HG03066 (cell line): ENCODE measurements at regions not wholly inside any gene's neighbourhood (a gene's known extent, or its start where the extent isn't known, plus 50 kb on each side); places are given as distances from the start of the nearest gene placed in this dataset.
"Not testable (repeated sequence)": the region's sequence is repeated elsewhere in the genome, so short reads cannot be mapped to it uniquely, and the experiment has no call there.

Source experiments
- ATAC-seq: cut with Tn5 transposase; IDR thresholded peaks from one replicate; pipeline ENCODE4 v1.9.1; 2021; ENCODE audit warnings: low read depth; ENCODE audit not compliant: unreplicated experiment

DNA sequence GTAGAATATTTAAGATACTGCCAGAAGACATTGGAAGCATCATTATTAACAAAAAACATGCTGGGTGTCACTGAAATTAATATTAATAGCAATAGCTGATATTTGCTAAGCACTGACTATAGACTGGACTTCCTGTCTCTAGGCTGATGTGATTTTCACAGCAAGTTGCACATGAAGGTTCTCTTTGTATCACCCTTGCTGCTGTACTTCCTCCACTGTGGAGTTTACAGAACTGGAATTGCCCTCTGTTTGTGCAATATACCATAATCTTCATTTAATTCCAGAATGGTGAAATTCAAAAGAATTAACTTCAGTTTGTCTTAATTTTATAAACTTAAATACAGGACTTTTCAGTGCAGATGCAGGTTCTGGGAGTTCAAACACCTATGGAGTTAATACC, 585.1 kb downstream of the RNF144A start:
- no peak for ATAC-seq

- no peak for ATAC-seq
Observed at GRCh38 chr2:7508296-7508943, 591.2 kb downstream of the RNF144A start.

DNA sequence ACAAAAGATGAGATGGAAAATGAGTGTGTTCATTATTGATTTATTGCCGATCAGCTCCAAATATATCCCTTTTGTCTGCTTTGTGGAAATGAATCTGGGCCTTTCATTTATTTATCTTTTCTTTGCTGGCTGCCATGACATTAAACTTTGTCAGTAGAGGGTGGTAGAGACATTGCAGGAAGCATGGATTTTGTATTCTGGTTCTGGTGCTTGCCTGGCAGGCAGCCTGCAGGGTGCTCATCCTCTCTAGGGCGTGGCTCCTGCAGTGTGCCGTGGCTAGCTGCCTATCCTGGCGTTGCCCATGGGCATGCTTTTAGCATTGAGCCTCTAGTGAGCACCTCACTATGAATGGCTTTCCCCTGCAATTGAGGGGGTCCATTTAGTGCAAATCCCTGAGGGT, 593.1 kb downstream of the RNF144A start:
- no peak for ATAC-seq

DNA sequence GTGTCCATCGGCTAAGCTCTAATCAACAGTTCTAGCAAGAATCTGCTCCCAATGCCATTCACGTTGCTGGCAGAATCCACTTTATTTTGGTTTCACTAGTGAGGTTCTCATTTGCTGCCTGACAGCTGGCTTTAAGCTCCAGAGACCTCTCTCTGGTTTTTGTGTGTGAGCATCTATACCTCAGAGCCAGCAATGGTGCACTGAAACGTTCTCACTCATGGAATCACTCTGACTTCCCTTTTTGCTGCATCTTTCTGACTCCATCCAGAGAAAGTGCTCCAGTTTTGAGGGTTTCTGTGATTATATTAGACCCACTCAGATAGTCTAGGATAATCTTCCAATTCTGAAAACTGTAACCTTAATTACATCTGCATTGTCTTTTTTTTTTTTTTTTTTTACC, 596.6 kb downstream of the RNF144A start:
- peak; percentile 53 for ATAC-seq

- no peak for ATAC-seq
Observed at GRCh38 chr2:7515327-7515726, 598.1 kb downstream of the RNF144A start.

DNA sequence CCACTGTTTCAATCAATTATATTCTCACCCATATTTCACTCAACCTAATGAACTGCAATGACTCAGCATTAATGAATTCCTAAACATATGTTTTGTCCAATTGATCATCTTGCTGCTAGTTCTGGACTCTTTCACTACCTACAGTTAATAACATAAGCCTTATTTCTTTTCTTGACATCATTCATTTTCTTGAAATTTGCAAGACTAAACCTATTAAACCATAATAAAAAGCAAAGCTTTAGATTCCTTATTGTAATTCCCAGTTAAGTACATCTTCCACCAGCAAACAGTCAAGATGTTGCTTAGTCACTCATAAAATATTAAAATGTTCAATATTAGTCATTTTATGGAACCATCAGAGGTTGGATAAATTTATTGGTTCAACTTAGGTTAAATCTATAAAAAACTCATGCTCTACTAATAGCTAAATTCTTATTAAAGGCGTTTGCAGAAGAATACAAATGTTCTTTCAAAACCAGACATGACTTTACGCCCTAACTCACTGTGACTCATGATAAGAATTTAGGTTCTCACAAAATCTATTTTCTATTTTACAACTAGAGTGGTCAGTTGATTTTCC, 599.4 kb downstream of the RNF144A start:
- ATAC-seq: no peak

DNA sequence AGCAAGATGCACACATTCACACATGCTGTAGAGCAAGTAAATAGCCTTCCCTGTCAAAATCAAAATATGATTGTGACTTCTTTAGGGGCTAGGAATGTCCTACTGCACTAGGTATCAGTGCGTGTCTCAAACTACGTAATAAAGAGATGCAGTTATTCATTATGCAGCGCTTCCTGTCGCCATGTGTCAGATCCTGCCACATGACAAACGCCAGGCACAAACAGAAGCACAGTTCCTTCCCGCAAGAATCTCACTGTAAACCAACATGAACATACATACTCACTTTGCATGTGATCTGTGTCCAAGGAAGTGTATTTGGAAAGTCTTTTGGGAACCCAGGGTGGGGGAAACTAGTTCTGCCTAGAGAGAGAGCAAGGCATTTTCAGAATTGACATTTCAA, 599.9 kb downstream of the RNF144A start:
- no peak for ATAC-seq

DNA sequence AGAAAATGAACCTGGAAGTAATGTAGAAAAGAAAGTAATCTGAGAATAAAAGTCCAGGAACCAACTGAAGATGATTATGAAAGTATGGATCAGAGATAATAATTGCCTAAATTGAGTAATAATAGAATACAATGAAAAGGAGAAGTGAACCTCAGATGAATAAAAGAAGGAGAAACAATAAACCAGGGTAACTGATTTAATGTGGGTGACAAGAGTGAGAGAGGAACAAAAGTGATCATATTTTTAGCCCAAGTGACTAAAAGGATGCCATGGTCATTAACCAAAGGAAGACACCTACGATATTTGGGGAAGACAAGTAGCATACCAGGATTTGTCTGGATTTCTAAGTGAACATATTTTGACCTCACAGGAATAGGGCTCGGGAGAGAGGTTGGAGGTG, 600.6 kb downstream of the RNF144A start:
- no peak for ATAC-seq

DNA sequence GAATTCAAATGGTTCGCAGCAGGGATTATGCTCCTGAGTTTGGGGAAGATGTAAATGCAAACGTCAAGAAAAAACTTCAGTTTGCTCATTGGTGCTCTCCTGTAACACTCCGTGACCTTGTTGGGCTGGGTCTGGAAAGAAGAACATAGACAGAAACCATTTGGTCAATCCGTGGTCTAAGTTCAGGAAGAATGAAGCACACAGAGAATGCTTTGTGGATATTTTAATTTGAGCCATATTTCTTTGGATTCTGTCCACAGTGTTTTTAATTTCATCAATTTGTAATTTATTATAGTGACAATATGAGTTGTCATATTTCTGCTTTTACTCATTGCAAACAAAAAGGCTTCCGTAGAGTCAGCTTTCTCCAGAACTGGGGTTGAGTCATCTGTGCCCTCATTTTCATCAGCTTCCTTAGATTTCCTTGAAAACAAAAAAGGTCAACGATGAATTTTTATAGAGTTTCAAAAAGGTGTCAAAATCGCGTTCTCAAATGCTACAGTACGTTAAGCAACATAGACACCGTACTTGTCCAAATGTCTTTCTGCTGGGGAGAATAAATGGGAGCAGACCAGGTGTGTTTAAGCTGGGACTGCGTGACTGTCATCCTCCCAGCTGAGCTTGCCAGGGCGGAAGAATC, 606.4 kb downstream of the RNF144A start:
- no peak for ATAC-seq

DNA sequence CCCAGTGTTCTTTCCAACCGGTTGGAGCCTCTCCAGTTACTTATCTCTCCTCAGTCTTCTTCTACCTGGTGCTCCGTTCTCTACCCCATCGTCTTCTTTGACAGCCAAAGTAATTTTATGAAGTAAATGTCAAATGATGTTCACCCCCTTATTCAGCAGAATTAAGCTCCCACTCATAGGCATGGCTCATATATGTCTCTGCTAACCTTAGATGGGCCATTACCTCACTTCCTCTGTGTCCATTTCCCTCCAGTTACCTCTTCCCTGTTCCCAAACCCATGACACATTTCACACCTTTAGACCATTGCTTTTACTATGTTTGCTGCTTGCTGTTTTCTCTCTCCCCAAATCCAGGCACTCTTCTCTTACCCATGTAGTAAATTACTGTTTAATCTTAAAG, 607.0 kb downstream of the RNF144A start:
- ATAC-seq: no peak

DNA sequence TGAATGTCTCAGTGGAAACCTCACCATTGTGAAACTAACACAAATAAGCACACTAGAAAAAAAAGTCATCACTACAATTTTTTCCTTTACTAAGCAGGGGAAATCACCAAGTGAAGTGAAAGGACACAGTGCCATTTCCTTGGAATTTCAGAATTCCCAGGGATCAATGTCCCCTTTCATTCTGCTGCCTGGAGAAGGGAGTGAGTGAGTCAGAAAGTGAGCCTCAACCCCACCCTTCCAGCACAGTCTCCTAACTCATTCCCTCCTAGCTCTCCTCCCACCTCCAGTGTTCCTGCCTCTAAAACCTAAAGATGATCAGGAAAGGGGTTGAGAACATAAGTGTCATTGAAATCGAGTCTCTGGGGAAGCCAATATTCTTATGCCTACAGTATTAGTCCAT, 608.5 kb downstream of the RNF144A start:
- ATAC-seq: no peak

GRCh38 chr2:7527165-7527722, 610.0 kb downstream of the RNF144A start:
- no peak for ATAC-seq

DNA sequence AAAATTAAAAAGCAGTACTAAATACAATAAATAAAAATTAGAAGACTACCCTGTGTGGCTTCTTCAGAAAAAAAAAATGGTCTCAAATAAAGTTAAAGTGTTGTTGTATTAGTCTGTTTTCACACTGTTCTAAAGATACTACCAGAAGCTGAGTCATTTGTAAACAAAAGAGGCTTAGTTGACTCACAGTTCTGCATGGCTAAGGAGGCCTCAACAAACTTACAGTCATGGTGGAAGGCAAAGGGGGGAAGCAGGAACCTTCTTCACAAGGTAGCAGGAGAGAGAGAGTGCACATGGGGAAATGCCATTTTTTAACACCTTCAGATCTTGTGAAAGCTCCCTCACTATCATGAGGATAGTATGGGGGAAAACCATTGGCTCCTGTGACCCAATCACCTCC, 612.8 kb downstream of the RNF144A start:
- ATAC-seq: no peak

GRCh38 chr2:7539077-7539476, 621.9 kb downstream of the RNF144A start:
- ATAC-seq: no peak

GRCh38 chr2:7539760-7540159, 622.5 kb downstream of the RNF144A start:
- ATAC-seq: no peak

GRCh38 chr2:7552825-7553570, 635.8 kb downstream of the RNF144A start:
- no peak for ATAC-seq

DNA sequence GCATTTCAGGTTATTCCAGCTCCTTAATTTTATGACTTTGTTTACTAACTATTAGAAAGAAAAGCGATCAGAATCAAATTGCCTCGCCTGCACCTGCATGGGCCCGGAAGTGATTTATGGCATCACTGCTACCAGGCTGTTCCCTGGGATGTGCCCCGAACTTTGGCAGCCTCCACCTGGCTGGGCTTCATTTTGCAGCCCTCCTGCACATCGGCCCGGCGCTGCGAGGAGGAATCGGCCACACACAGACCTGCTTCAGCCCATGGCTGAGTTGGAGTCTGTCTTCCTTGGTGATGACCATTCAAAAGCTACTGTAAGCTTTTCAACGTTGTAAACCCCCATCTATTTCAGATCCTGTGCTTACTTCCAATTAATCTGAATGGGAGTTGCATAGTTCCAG, 638.0 kb downstream of the RNF144A start:
- ATAC-seq: no peak

DNA sequence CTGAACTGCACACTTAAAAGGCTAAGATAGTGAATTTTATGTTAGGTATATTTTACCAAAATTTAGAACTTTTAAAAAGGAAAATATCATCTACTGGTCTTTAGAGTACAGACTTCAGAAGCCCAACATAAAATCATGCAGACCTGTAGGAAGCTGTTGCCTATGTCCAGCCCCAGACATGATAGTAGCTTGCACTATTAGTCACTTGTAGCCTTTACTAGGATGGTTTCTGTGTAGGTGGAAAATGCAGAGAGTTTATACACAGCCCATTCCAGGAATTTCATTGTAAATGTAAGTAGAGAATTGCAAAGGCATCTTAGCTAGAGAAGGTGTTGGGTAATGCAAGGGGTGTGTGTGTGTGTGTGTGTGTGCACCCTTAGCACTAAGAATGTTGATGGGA, 640.2 kb downstream of the RNF144A start:
- no peak for ATAC-seq

DNA sequence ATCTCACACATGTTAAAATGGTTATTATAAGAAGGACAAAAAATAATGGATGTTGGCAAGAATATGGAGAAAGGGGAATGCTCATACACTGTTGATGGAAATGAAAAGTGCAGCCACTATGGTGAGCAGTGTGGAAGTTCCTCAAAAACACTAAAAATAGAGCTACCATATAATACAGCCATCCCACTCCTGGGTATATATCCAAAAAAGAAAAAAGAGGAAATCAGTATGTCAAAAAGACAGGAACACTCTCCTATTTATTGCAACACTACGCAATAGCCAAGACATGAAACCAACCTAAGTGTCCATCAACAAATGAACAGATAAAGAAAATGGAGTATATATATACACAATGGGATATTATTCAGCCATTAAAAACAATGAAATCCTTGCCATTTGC, 642.6 kb downstream of the RNF144A start:
- no peak for ATAC-seq

DNA sequence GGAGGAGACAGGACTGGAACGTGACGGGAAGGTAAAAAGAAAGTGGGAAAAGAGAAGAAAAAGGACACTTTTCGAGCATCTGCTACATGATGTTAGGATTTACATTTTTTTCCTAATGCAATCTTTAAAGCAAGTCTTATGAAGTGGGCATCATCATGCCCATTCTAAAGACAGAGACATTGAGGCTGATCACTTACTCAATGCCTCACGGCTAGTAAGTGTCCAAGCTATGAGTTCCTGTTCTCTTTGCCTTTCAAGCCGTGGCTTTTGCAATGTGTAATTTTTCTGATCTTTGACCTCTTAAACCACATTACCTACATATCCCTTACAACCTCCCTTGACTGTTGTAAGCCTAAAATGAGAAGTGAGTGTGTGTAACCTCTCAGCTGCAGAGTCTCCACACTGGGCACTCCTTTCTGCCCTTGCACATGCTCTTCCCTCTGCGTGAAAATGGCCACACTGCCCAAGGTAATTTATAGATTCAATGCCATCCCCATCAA, 649.2 kb downstream of the RNF144A start:
- ATAC-seq: no peak

DNA sequence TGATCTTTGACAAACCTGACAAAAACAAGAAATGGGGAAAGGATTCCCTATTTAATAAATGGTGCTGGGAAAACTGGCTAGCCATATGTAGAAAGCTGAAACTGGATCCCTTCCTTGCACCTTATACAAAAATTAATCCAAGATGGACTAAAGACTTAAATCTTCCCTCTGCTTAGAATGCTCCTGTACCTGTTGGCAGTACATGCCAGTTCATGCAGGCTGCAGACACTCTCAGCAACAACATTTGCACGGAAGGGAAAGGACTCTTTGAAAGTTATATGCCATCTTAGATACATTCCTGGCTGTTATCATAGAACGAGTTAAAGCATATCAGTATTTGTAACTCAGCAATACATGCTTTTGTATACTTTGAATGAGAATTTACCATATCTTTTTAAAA, 649.9 kb downstream of the RNF144A start:
- ATAC-seq: not testable (repeated sequence)
